Tibial artery (tissue), 4 donors: ENCODE measurements at regions not wholly inside any gene's neighbourhood (a gene's known extent, or its start where the extent isn't known, plus 50 kb on each side); places are given as distances from the start of the nearest gene placed in this dataset.

ENCODE experiments used
- DNase-seq, 2 donors: peaks; one replicate each; pipeline ENCODE4 v3.0.0-alpha.2; 2019
- H3K27ac ChIP-seq, 2 donors: fragments of 200-600 bp; sonication (generic) in 1 of 2; 1 replicate in 1 of 2; 2 replicates in 1 of 2; pipeline ENCODE4 v1.5.1; 2018 to 2019; ENCODE audit warnings: mild to moderate bottlenecking in 1 of 2
- H3K27me3 ChIP-seq, 2 donors: fragments of 200-600 bp; sonication (generic) in 1 of 2; one replicate each; pipeline versions ENCODE4 v1.5.1 to v1.6.0; 2016 to 2019
- H3K36me3 ChIP-seq, 3 donors: fragments of 200-600 bp; sonication (generic) in 2 of 3; one replicate each; pipeline ENCODE4 v1.5.1; 2016 to 2019; ENCODE audit warnings: mild to moderate bottlenecking in 2 of 3
- H3K4me1 ChIP-seq, 4 donors: fragments of 200-600 bp; sonication (generic) in 2 of 4; 1 replicate in 3 of 4; 2 replicates in 1 of 4; pipeline ENCODE4 v1.5.1; 2016 to 2019
- H3K4me3 ChIP-seq, 2 donors: fragments of 200-600 bp; sonication (generic) in 1 of 2; 1 replicate in 1 of 2; 2 replicates in 1 of 2; pipeline ENCODE4 v1.5.1; 2018 to 2019; ENCODE audit warnings: mild to moderate bottlenecking in 2 of 2
- H3K9me3 ChIP-seq, 3 donors: fragments of 200-600 bp; sonication (generic) in 1 of 3; one replicate each; pipeline ENCODE4 v1.5.1; 2016 to 2019
- CTCF ChIP-seq, 2 experiments: fragments of 200-600 bp in 1 of 2; fragments of 450-650 bp in 1 of 2; IDR thresholded peaks; one replicate each; pipeline ENCODE4 v1.5.1; 2017 to 2019; ENCODE audit warnings: antibody characterized with exemption in 2 of 2, mild to moderate bottlenecking in 1 of 2, moderate library complexity in 1 of 2
- intact Hi-C: fragments of 100-400 bp; cut with DNase I; formaldehyde crosslinking; loops from one replicate; pipeline ENCODE4 v1.15.0; 2023; ENCODE audit warnings: low total_unique reads

GRCh38 chr1:208595236-208595635 lies 351.1 kb upstream of the PLXNA2 start:
- no peak for DNase-seq
- H3K9me3 ChIP-seq: no peaks in the 10 kb centered on the region
- H3K36me3 ChIP-seq: no peaks in the 10 kb centered on the region
- no peak overlapping the region for H3K27ac ChIP-seq
- H3K27me3 ChIP-seq: no peaks in the 10 kb centered on the region
- H3K4me1 ChIP-seq: no peaks in the 10 kb centered on the region
- TF ChIP-seq CTCF (IDR thresholded peaks at IDR 0.05): no peak
- intact Hi-C loops: no loop called here
- no peak overlapping the region for H3K4me3 ChIP-seq

- Histone ChIP-seq H3K9me3 (no peaks in the 10 kb centered on the region), H3K36me3 (no peaks in the 10 kb centered on the region), H3K27me3 (no peaks in the 10 kb centered on the region), H3K4me1 (no peaks in the 10 kb centered on the region), H3K27ac (no peak overlapping the region), H3K4me3 (no peak overlapping the region)
- intact Hi-C loops: no loop called here
- no peak for TF ChIP-seq CTCF (IDR thresholded peaks at IDR 0.05)
- no peak for DNase-seq
Observed at GRCh38 chr1:208595745-208596144, 351.6 kb upstream of the PLXNA2 start.

- Histone ChIP-seq H3K4me3 (no peak overlapping the region), H3K9me3 (no peaks in the 10 kb centered on the region), H3K27me3 (no peaks in the 10 kb centered on the region), H3K27ac (no peak overlapping the region), H3K36me3 (no peaks in the 10 kb centered on the region), H3K4me1 (peaks cover 0 to 7% (median 0%) of the 10 kb centered on the region in 4 donors)
- no peak for DNase-seq
- intact Hi-C loops: no loop called here
- no peak for TF ChIP-seq CTCF (IDR thresholded peaks at IDR 0.05)
Observed at GRCh38 chr1:208597571-208597970, 353.4 kb upstream of the PLXNA2 start.

GRCh38 chr1:208598021-208598420 lies 353.8 kb upstream of the PLXNA2 start:
- DNase-seq: no peak
- Histone ChIP-seq H3K36me3 (no peaks in the 10 kb centered on the region), H3K4me3 (no peak overlapping the region), H3K4me1 (peaks cover 0 to 7% (median 0%) of the 10 kb centered on the region in 4 donors), H3K9me3 (no peaks in the 10 kb centered on the region), H3K27me3 (no peaks in the 10 kb centered on the region), H3K27ac (no peak overlapping the region)
- no peak for TF ChIP-seq CTCF (IDR thresholded peaks at IDR 0.05)
- intact Hi-C loops: no loop called here

- Histone ChIP-seq H3K36me3 (no peaks in the 10 kb centered on the region), H3K27me3 (no peaks in the 10 kb centered on the region), H3K27ac (no peak overlapping the region), H3K9me3 (no peaks in the 10 kb centered on the region), H3K4me1 (peaks cover 0 to 7% (median 0%) of the 10 kb centered on the region in 4 donors), H3K4me3 (no peak overlapping the region)
- intact Hi-C loops: no loop called here
- no peak for TF ChIP-seq CTCF (IDR thresholded peaks at IDR 0.05)
- no peak for DNase-seq
Observed at GRCh38 chr1:208599063-208599462, 354.9 kb upstream of the PLXNA2 start.
